Testis (tissue), 2 donors: ENCODE measurements at regions not wholly inside any gene's neighbourhood (a gene's known extent, or its start where the extent isn't known, plus 50 kb on each side); places are given as distances from the start of the nearest gene placed in this dataset.

Source experiments
- CTCF ChIP-seq, 3 experiments: fragments of 450-650 bp in 2 of 3; fragments of 200-600 bp in 1 of 3; sonication (generic) in 1 of 3; IDR thresholded peaks; one replicate each; pipeline ENCODE4 v1.5.1; 2016 to 2019; ENCODE audit warnings: antibody characterized with exemption in 3 of 3, mild to moderate bottlenecking in 2 of 3, moderate library complexity in 1 of 3
- POLR2A ChIP-seq: fragments of 450-650 bp; IDR thresholded peaks from one replicate; pipeline ENCODE4 v1.6.1; 2017; ENCODE audit warnings: antibody characterized with exemption, mild to moderate bottlenecking, moderate library complexity

GRCh38 chr6:92979281-92979680, 440.1 kb downstream of the EPHA7 start:
- no peak for TF ChIP-seq CTCF (IDR thresholded peaks at IDR 0.05)
- no peak for TF ChIP-seq POLR2A
